ENCODE measurements at regions not wholly inside any gene's neighbourhood (a gene's known extent, or its start where the extent isn't known, plus 50 kb on each side); places are given as distances from the start of the nearest gene placed in this dataset.

DNA sequence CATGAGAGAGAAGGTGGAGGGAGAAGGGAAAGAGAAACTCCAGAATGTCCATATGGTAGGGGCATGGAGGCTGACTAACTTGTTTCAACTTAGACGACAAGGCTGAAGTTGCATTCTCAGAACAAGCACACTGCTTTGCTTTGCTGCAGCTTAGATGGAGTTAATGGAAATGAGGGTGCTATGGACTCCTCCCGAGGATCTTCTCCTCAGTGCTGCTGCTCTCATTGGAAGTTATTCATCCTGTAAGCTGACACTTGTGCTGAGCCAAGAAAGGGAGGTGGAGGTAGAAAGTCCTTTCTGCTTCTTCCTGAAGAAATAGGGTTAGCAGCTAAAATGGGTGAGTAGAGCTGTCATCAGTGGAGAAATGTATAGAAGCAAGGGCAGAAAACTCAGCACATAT is 215.3 kb downstream of the SEC16B start:
- H3K4me3 ChIP-seq (ENCODE audit: low read length), result no peak overlapping the region
- TF ChIP-seq CTCF (conservative IDR thresholded peaks at IDR 0.05; ENCODE audit: low read length), result no peak
- no peak for DNase-seq (ENCODE audit: low read depth)

- DNase-seq (ENCODE audit: low read depth), result no peak
- no peak overlapping the region for H3K4me3 ChIP-seq (ENCODE audit: low read length)
- TF ChIP-seq CTCF (conservative IDR thresholded peaks at IDR 0.05; ENCODE audit: low read length), result no peak
Measured at GRCh38 chr1:177753655-177754054, 216.2 kb downstream of the SEC16B start.

- H3K4me3 ChIP-seq (ENCODE audit: low read length), result no peak overlapping the region
- no peak for TF ChIP-seq CTCF (conservative IDR thresholded peaks at IDR 0.05; ENCODE audit: low read length)
- DNase-seq (ENCODE audit: low read depth), result no peak
Measured at GRCh38 chr1:177748080-177748801, 221.6 kb downstream of the SEC16B start.

GRCh38 chr1:177746155-177746554 is 223.7 kb downstream of the SEC16B start:
- H3K4me3 ChIP-seq (ENCODE audit: low read length), result no peak overlapping the region
- DNase-seq (ENCODE audit: low read depth), result no peak
- TF ChIP-seq CTCF (conservative IDR thresholded peaks at IDR 0.05; ENCODE audit: low read length), result no peak

DNA sequence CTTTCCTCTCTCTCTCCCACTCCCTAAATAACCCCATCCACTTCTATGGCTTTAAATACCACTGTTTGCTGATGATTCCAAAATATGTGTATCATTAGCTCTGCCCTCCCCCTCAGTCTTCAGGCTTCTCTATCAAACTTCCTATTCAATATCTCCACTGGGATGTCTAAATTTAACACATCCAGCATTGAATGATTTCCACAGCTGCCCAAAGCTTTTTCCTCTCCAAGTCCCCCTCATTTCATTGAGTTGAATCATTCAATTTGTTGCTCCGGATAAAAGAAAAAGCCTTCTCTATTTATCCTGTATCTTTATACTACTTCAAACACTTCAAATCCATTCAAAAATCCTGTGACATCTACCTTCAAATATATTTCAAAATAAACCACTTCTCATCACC is 225.0 kb downstream of the SEC16B start:
- TF ChIP-seq CTCF (conservative IDR thresholded peaks at IDR 0.05; ENCODE audit: low read length), result no peak
- no peak overlapping the region for H3K4me3 ChIP-seq (ENCODE audit: low read length)
- no peak for DNase-seq (ENCODE audit: low read depth)

DNA sequence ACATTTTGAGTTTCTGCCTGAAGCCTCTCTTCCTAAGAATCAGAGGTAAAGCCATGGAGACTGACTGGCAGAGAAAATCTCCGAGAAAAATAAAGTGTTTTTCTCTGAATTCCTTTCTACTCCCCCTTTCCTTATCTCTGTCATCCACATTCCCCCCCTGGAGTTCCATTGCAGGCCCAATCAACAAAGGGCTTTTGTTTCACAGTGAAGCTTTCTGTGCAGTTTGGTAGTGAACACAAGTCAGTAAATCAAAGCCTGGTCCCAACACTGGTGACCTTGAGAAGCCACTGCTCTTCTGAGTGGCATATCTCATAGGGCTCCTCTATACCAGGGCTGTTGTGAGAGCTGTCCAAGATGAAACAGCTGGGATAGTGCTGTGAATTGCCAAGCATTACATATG is 228.4 kb downstream of the SEC16B start:
- no peak for TF ChIP-seq CTCF (conservative IDR thresholded peaks at IDR 0.05; ENCODE audit: low read length)
- DNase-seq (ENCODE audit: low read depth), result no peak
- H3K4me3 ChIP-seq (ENCODE audit: low read length), result no peak overlapping the region

DNA sequence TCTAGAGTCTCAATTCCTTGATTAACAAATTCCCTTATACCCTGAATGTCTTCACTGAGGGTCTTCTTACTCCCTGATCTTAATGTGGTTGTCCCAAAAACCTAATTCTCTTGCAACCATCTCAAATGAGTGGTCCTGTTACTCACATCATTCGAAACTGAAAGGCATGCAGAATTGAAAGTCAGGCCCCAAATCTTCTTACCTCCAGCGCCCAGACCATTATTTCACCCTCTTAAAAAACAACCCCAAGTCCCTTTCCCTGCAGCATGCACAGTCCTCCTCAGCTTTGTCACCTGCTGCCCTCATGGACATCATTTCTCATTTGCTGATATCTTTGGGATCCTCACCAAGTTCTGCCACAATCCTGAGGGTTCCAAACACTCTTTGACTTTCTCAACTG is 230.1 kb downstream of the SEC16B start:
- H3K4me3 ChIP-seq (ENCODE audit: low read length), result no peak overlapping the region
- no peak for DNase-seq (ENCODE audit: low read depth)
- TF ChIP-seq CTCF (conservative IDR thresholded peaks at IDR 0.05; ENCODE audit: low read length), result no peak

All from AG10803 (cell line).